Fibroblast of skin of right biceps (primary cell): ENCODE measurements at regions not wholly inside any gene's neighbourhood (a gene's known extent, or its start where the extent isn't known, plus 50 kb on each side); places are given as distances from the start of the nearest gene placed in this dataset.

Experiments
- DNase-seq: peaks from one replicate; pipeline ENCODE4 v3.0.0-alpha.2; 2013

- DNase-seq = no peak
These were observed 312.2 kb upstream of the ATP2B1 start for GRCh38 chr12:90020881-90021280.

DNA sequence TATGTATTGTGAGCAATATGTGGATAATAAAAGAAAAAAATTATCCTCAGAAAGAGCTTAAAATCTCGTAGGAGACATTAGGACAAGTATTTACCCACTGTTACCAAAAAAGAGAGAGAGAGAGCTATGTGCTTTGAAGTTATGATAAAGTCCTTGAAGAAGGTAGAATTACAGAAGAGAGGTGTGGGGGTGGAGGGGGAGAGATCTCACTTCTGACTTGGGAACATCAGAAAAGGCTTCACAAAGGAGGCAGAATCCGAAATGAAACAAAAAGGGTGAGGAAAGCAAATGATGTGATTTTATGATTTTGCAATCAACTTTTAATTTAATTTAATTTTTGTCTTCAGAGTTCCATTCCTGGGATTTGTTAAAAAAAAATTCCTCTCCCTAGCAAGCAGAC is 311.8 kb upstream of the ATP2B1 start:
- DNase-seq = no peak

DNA sequence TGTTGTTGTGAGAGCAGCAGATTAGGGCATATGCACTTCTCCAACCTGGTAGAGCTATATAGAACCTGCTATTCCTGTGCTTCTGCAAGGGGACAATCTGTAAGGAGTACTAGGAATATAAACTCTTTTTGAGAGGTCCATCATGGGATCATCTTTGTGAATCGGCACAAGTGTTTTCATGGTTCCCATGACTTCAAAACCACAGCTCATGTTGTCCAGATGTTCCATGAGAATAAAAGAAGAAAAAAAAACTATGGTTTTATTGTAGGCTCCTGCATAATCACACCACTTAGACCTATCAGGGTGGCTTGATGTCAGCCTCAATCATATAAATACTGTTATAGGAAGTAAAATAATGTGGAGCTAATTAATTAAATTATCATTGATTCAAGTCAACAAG is 311.4 kb upstream of the ATP2B1 start:
- no peak for DNase-seq

- no peak for DNase-seq
These were observed 308.7 kb upstream of the ATP2B1 start for GRCh38 chr12:90017316-90017715.

- DNase-seq = peak; percentile 76
These were observed 306.6 kb upstream of the ATP2B1 start for GRCh38 chr12:90015228-90015627.

DNA sequence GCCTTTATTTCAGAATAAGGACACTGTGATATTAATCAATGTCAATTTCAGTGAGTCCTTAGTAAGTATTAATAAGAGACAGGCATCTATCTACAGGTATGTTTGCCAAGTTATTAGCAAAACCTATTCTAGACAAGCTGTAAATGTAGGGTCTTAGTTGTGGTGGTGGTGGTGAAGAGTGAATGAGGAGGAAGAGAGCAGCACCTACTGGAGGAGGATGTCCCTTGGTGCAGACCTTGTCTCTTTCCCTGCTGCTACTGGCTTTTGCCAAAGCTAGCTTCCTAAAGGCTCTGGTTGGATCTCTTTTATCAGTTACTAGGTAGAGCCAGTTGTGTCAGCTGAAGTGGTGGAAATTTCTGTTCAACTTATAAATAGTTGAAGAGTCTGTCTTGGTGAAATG is 304.8 kb upstream of the ATP2B1 start:
- no peak for DNase-seq

- no peak for DNase-seq
These were observed 301.5 kb upstream of the ATP2B1 start for GRCh38 chr12:90010089-90010488.

- no peak for DNase-seq
These were observed 299.6 kb upstream of the ATP2B1 start for GRCh38 chr12:90008277-90008676.

- DNase-seq = no peak
These were observed 295.9 kb upstream of the ATP2B1 start for GRCh38 chr12:90004319-90005074.

DNA sequence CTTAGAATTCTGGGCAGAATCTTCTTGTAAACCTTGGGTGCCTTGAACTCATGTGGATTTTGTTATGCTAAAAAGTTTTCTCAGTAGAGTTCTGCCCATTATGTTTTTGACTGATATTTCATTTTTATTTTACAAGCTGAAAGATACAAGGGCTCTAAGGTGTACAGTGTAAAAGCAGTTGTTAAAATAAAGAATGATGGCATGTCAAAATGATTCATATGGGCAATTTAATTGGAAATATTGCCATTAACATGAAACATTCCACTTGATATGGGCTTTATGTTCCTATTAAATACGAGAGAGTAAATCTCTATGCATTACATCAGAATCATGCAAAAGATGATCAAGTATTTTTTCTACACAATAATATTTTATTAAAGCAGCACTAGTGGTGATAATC is 295.1 kb upstream of the ATP2B1 start:
- no peak for DNase-seq

GRCh38 chr12:90000721-90001120 is 292.1 kb upstream of the ATP2B1 start:
- DNase-seq = no peak

DNA sequence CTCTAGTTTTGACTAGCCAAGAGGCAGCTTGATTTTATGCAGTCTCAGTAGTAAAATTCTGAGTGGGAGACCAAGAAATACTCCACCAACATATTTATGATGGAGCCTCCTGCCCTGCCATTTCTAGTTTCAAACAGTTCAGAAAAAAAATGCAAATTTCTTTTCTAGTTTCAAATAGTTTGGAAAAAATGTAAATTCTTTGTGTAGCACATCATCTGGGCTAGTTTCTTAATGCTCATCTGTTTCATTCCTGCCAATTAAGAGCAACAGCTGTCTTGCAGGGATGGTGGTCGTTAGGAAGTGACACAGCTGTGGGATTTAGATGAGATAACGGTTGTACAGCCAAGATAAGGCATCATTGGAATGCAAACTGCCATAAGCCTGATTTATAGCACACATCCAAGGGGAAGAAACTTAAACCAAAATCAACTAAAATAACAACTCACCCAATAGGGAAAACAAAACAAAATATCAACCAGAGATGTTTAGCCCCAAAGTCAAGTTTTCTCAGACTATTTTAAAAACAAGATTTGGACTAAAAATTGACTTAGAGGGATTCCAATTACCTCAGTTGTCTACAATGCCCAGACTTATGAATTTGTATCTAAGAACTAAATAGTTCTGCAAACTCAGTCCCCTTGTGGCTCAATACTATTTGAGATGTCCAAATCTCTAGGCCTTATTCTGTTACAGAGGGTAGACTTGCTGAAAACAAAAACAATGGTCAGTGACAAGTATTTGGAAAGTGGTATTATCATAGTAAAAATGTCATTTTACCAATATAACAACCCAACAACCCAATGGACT is 291.3 kb upstream of the ATP2B1 start:
- DNase-seq = peak; percentile 81

DNA sequence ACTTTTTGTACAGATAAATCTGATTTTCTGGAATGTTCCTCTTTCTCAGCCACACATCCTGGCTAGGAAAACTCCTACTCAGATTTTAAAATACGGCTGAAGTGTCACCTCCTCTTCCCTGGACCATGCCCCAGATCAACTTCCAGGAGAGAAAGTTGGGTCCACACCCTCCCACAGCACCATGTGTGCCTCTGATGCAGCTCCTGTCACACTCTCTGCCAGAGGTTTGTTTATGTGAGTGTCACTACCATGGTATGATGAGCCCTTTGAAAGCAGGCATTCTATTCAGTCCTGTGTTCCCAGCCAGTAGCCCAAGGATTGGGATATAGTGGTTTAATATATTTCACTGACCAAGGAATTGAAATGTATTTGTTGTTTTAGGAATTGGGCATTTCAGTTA is 287.2 kb upstream of the ATP2B1 start:
- DNase-seq = no peak

DNA sequence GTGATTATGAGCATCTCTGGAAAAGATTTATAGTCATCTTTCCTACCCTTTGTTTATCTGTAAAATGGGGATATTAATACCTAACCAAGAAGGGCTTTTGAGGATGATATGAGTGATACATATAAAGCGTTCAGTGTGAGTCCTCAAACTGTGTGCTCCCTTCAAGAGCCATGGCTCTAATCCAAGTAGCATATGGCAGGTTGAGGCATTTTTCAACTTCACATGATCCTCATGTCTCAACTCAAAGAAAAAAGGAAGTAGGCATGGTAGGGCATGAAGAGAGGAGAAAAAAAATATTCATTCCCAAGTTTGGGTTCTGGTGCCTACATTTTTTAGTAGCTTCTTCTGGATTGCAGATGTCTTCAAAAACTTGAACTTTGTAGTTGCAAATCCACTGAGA is 286.3 kb upstream of the ATP2B1 start:
- DNase-seq = no peak

DNA sequence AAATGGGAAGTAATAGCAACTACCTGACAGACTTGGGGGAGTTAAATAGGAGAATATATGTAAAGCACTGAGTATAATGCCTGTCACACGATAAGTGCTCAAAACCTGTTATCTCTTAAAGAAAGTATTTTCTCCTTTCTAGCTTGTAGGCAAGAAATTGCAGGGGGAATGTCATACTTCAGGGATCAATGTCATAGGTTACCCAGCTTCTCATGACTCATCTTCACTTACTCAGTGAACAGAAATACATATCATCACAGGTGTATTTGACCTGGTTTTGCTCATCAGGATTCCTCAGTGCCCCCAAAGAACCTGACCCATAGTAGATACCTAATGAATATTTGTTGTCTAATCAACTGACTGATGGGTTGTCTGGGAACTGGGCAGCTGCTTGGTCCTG is 285.0 kb upstream of the ATP2B1 start:
- DNase-seq = no peak

GRCh38 chr12:89992668-89993451 is 284.2 kb upstream of the ATP2B1 start:
- DNase-seq = no peak

DNA sequence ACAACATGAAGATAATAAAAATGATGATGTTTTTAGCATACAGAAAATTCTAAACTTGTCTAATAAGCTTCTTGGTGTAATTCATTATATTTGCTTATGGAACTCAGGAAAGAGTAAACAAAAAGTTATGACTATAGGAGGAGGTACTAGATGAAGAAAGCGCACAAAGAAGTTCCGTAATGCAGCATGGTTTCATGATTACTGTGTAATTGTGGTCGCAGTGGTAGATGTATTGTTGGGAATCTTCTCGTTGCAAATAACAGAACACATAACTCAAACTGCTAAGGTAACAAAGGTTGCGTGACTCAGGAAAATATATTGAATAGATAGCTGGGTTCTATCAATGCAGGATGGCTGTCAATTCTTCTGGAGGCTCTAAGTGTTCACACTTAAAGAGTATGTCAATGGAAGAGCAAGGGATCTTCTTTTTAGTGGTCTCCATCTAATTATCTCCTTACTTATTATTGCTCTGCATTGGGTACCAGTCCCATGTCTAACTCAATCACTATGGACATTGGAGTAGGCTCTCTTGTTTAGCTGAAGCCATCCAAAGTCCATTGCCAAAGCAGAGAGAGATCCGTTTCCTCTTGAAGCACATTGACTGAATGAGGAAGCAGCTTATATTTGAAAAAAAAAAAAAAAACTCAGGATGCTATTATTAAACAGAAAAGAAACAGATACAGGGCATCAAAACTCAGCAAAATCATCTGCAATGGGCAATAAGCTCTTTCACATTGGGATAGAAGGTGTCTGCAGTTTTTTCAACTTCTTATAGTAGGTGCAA is 283.4 kb upstream of the ATP2B1 start:
- DNase-seq = no peak

DNA sequence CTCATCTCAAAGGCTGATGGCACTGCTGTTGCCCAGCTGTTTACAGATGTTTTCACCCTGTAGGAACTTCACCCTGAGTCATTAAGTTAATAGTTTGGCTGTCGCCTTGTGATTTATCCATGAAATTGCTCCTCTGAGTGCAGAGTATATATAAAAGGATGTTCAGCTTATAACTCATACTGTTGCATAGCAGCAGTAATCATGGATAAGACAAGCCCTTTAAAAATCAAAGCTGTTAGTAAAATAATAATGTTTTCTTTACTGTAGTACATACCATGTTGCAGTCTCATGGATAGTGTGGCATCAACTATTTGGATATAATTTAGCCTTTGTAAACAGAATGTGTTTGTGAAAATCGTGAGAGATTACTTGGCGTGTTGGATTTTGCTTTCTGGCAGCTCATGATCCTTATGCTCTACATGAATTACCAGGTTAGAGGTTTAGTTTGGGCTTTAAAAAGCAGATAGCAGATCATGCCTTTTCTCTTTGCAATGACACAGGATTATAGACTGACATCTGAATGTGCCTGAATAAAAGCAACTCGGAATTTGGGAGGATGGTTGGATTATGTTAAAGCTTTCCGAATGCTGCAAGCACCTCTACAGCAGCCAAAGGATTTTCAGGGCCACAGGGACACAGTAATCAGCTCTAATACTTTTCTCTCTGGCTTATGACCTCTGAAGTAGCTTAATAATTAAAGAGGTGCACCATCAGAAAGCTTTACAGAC is 279.7 kb upstream of the ATP2B1 start:
- DNase-seq = no peak

- DNase-seq = no peak
These were observed 277.3 kb upstream of the ATP2B1 start for GRCh38 chr12:89985935-89986334.

GRCh38 chr12:89984846-89985245 is 276.2 kb upstream of the ATP2B1 start:
- no peak for DNase-seq

GRCh38 chr12:89983622-89984021 is 275.0 kb upstream of the ATP2B1 start:
- DNase-seq = no peak

GRCh38 chr12:89980236-89980635 is 271.6 kb upstream of the ATP2B1 start:
- peak; percentile 63 for DNase-seq
